K562 (cell line): ENCODE measurements at regions not wholly inside any gene's neighbourhood (a gene's known extent, or its start where the extent isn't known, plus 50 kb on each side); places are given as distances from the start of the nearest gene placed in this dataset.

Experiments
- CTCF ChIP-seq, 3 experiments: IDR thresholded peaks in 2 of 3; conservative IDR thresholded peaks in 1 of 3; 2 replicates each; pipeline ENCODE4 v1.5.1; 2011 to 2012; ENCODE audit warnings: low read length in 3 of 3, mild to moderate bottlenecking in 3 of 3, control low read depth in 2 of 3, improper control_type of control experiment in 1 of 3, inconsistent platforms in 1 of 3, low read depth in 1 of 3, mixed read lengths in 1 of 3, moderate library complexity in 1 of 3; ENCODE audit not compliant: insufficient read depth in 2 of 3
- PATZ1 ChIP-seq: fragments of 250-450 bp; sonication (Bioruptor Pico); IDR thresholded peaks from 2 replicates; pipeline ENCODE4 v1.5.0; 2020; ENCODE audit warnings: mild to moderate bottlenecking, borderline replicate concordance

GRCh38 chr1:8115031-8115768, 89.1 kb upstream of the ERRFI1 start:
- TF ChIP-seq CTCF (IDR thresholded peaks at IDR 0.05 in 2 of 3, conservative IDR thresholded peaks at IDR 0.05 in 1 of 3; ENCODE audit: insufficient read depth in 2 of 3, low read depth in 1 of 3, low read length in 3 of 3) (no peak), PATZ1 (CRISPR knock-in tag) (no peak)
